ENCODE measurements at regions not wholly inside any gene's neighbourhood (a gene's known extent, or its start where the extent isn't known, plus 50 kb on each side); places are given as distances from the start of the nearest gene placed in this dataset.

DNA sequence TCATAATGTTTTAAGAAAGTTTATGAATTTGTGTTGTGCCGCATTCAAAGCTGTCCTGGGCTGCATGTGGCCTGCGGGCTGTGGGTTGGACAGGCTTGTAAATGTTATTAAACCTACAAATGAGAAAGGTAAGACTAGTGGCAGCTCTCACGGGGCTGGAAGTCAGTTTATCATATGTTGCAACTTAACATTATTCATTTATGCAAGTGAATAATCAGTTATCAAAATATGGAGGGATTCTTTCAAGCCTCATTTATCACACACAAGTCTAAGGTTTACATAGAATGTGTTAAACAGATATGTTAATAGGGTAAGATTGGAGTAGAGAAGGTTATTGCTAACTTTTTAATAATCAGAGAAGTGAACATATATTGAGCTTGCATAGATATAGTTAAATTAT lies 442.5 kb upstream of the RGS6 start:
- no peak for TF ChIP-seq POLR2A (IDR thresholded peaks at IDR 0.05; ENCODE audit: low read depth, low read length)
- TF ChIP-seq, protein P1, sequence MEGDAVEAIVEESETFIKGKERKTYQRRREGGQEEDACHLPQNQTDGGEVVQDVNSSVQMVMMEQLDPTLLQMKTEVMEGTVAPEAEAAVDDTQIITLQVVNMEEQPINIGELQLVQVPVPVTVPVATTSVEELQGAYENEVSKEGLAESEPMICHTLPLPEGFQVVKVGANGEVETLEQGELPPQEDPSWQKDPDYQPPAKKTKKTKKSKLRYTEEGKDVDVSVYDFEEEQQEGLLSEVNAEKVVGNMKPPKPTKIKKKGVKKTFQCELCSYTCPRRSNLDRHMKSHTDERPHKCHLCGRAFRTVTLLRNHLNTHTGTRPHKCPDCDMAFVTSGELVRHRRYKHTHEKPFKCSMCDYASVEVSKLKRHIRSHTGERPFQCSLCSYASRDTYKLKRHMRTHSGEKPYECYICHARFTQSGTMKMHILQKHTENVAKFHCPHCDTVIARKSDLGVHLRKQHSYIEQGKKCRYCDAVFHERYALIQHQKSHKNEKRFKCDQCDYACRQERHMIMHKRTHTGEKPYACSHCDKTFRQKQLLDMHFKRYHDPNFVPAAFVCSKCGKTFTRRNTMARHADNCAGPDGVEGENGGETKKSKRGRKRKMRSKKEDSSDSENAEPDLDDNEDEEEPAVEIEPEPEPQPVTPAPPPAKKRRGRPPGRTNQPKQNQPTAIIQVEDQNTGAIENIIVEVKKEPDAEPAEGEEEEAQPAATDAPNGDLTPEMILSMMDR (IDR thresholded peaks at IDR 0.05; ENCODE audit: extremely low read depth in 1 of 2, insufficient read depth in 1 of 2, low read depth in 1 of 2, low read length in 2 of 2) = no peak
- no peak for TF ChIP-seq POLR2AphosphoS5 (IDR thresholded peaks at IDR 0.05; ENCODE audit: insufficient read depth, low read depth, low read length)
